WTC11 (cell line): ENCODE measurements at regions not wholly inside any gene's neighbourhood (a gene's known extent, or its start where the extent isn't known, plus 50 kb on each side); places are given as distances from the start of the nearest gene placed in this dataset.
A peak's percentile ranks its signal among the peaks of the same experiment; 100 is the strongest.

Experiments
- ATAC-seq: fragments of 200-7000 bp; cut with Tn5 transposase; 2 replicates; pipeline ENCODE4 v1.10.0; 2021; ENCODE audit warnings: mild to moderate bottlenecking, moderate library complexity
- CTCF ChIA-PET: fragments of 300-600 bp; sonication (Branson Sonifier 250); formaldehyde crosslinking; loops from one replicate; lab custom pipeline; 2021; ENCODE audit warnings: antibody characterized with exemption; lab: Charles Lee
- POLR2A ChIA-PET: fragments of 350-600 bp; sonication (Branson Sonifier 250); formaldehyde crosslinking; loops from one replicate; lab custom pipeline; 2021; ENCODE audit warnings: antibody characterized with exemption; lab: Charles Lee
- DNase-seq: peaks from one replicate; pipeline ENCODE4 v3.0.0; 2021; ENCODE audit warnings: low spot score
- H3K27ac Mint-ChIP-seq: 2 replicates; pipeline ENCODE4 v1.8.0; 2021; ENCODE audit warnings: mixed read lengths
- H3K27me3 Mint-ChIP-seq: 2 replicates; pipeline ENCODE4 v1.8.0; 2021; ENCODE audit warnings: low read depth, mild to moderate bottlenecking, moderate library complexity, mixed read lengths
- H3K36me3 Mint-ChIP-seq: 2 replicates; pipeline ENCODE4 v1.8.0; 2021; ENCODE audit warnings: mixed read lengths
- H3K4me1 Mint-ChIP-seq: 2 replicates; pipeline ENCODE4 v1.8.0; 2022; ENCODE audit warnings: mixed read lengths
- H3K4me3 Mint-ChIP-seq: 2 replicates; pipeline ENCODE4 v1.8.0; 2021; ENCODE audit warnings: mild to moderate bottlenecking, moderate library complexity, mixed read lengths
- H3K9me3 Mint-ChIP-seq: 2 replicates; pipeline ENCODE4 v1.8.0; 2021; ENCODE audit warnings: mixed read lengths
- ARID4B ChIP-seq: sonication (generic); formaldehyde crosslinking; IDR thresholded peaks from 2 replicates; pipeline ENCODE4 v1.8.0; 2023; ENCODE audit warnings: missing genetic modification reagents, mild to moderate bottlenecking, borderline replicate concordance
- ATF1 ChIP-seq: sonication (generic); formaldehyde crosslinking; IDR thresholded peaks from 2 replicates; pipeline ENCODE4 v1.8.1; 2023; ENCODE audit warnings: mild to moderate bottlenecking, moderate library complexity, missing genetic modification reagents
- ATF3 ChIP-seq: sonication (generic); formaldehyde crosslinking; conservative IDR thresholded peaks from 2 replicates; pipeline ENCODE4 v1.8.1; 2022; ENCODE audit warnings: mild to moderate bottlenecking, missing genetic modification reagents
- CTCF ChIP-seq: fragments of 200-600 bp; IDR thresholded peaks from 2 replicates; pipeline ENCODE4 v1.8.0; 2022; ENCODE audit warnings: antibody characterized with exemption
- E2F4 ChIP-seq: sonication (generic); formaldehyde crosslinking; IDR thresholded peaks from 2 replicates; pipeline ENCODE4 v1.8.1; 2022; ENCODE audit warnings: low read depth, mild to moderate bottlenecking, moderate library complexity, missing genetic modification reagents, borderline replicate concordance
- E2F5 ChIP-seq: sonication (generic); formaldehyde crosslinking; IDR thresholded peaks from 2 replicates; pipeline ENCODE4 v1.8.1; 2022; ENCODE audit warnings: mild to moderate bottlenecking, moderate library complexity, missing genetic modification reagents
- ELF4 ChIP-seq: sonication (generic); formaldehyde crosslinking; IDR thresholded peaks from 2 replicates; pipeline ENCODE4 v1.8.1; 2022; ENCODE audit warnings: low read depth, mild to moderate bottlenecking, moderate library complexity, missing genetic modification reagents
- ESRRA ChIP-seq: sonication (generic); formaldehyde crosslinking; IDR thresholded peaks from 2 replicates; pipeline ENCODE4 v1.8.1; 2022; ENCODE audit warnings: mild to moderate bottlenecking, missing genetic modification reagents, borderline replicate concordance
- ETV6 ChIP-seq: sonication (generic); formaldehyde crosslinking; IDR thresholded peaks from 2 replicates; pipeline ENCODE4 v1.8.1; 2022; ENCODE audit warnings: mild to moderate bottlenecking, missing genetic modification reagents
- FOXP4 ChIP-seq: sonication (generic); formaldehyde crosslinking; IDR thresholded peaks from 2 replicates; pipeline ENCODE4 v1.8.0; 2022; ENCODE audit warnings: mild to moderate bottlenecking, missing genetic modification reagents
- GRHL2 ChIP-seq: fragments of 250-450 bp; sonication (Bioruptor Pico); IDR thresholded peaks from 2 replicates; pipeline ENCODE4 v1.8.0; 2022; ENCODE audit warnings: mild to moderate bottlenecking, moderate library complexity; ENCODE audit not compliant: insufficient replicate concordance, severe bottlenecking
- IRF1 ChIP-seq: sonication (generic); formaldehyde crosslinking; IDR thresholded peaks from 2 replicates; pipeline ENCODE4 v1.8.0; 2023; ENCODE audit warnings: missing genetic modification reagents
- IRF2 ChIP-seq: sonication (generic); formaldehyde crosslinking; IDR thresholded peaks from 2 replicates; pipeline ENCODE4 v1.8.0; 2022; ENCODE audit warnings: low read depth, missing genetic modification reagents, borderline replicate concordance
- MXD4 ChIP-seq: fragments of 250-450 bp; sonication (Bioruptor Pico); IDR thresholded peaks from 2 replicates; pipeline ENCODE4 v1.8.0; 2021; ENCODE audit warnings: mild to moderate bottlenecking, moderate library complexity, borderline replicate concordance
- NFATC4 ChIP-seq: fragments of 250-450 bp; sonication (Bioruptor Pico); IDR thresholded peaks from 2 replicates; pipeline ENCODE4 v1.9.0; 2021; ENCODE audit warnings: mild to moderate bottlenecking
- NFE2L1 ChIP-seq: sonication (generic); formaldehyde crosslinking; IDR thresholded peaks from 2 replicates; pipeline ENCODE4 v1.8.1; 2023; ENCODE audit warnings: missing genetic modification reagents
- NR1H2 ChIP-seq: sonication (generic); formaldehyde crosslinking; IDR thresholded peaks from 2 replicates; pipeline ENCODE4 v1.9.0; 2021; ENCODE audit warnings: mild to moderate bottlenecking, moderate library complexity, missing genetic modification reagents
- SOX15 ChIP-seq: fragments of 250-450 bp; sonication (Bioruptor Pico); IDR thresholded peaks from 2 replicates; pipeline ENCODE4 v1.9.0; 2021; ENCODE audit warnings: mild to moderate bottlenecking
- TCF7 ChIP-seq: sonication (generic); formaldehyde crosslinking; IDR thresholded peaks from 2 replicates; pipeline ENCODE4 v1.8.0; 2022; ENCODE audit warnings: mild to moderate bottlenecking, low read depth, missing genetic modification reagents, moderate library complexity
- TEAD1 ChIP-seq: sonication (generic); formaldehyde crosslinking; IDR thresholded peaks from 2 replicates; pipeline ENCODE4 v1.8.0; 2022; ENCODE audit warnings: mild to moderate bottlenecking, missing genetic modification reagents
- ZNF232 ChIP-seq: sonication (generic); formaldehyde crosslinking; IDR thresholded peaks from 2 replicates; pipeline ENCODE4 v1.8.0; 2022; ENCODE audit warnings: mild to moderate bottlenecking, missing genetic modification reagents
- ZNF317 ChIP-seq: sonication (generic); formaldehyde crosslinking; IDR thresholded peaks from 2 replicates; pipeline ENCODE4 v1.8.1; 2023; ENCODE audit warnings: low read depth, mild to moderate bottlenecking, moderate library complexity, missing genetic modification reagents, borderline replicate concordance
- ZNF423 ChIP-seq: fragments of 250-450 bp; sonication (Bioruptor Pico); IDR thresholded peaks from 2 replicates; pipeline ENCODE4 v2.1.2; 2022; ENCODE audit warnings: mild to moderate bottlenecking, moderate library complexity

- POLR2A ChIA-PET, result no interaction called here
- Mint-ChIP-seq H3K4me3 (no peak overlapping the region), H3K4me1 (peaks cover 21% of the 10 kb centered on the region), H3K27ac (no peak overlapping the region), H3K27me3 (peaks cover 3% of the 10 kb centered on the region; the same call in 1 of the 2 replicates), H3K9me3 (0 out of 2 replicates have a peak, but pooled peaks cover 3% of the 10 kb centered on the region), H3K36me3 (peaks cover 4% of the 10 kb centered on the region; the same call in 1 of the 2 replicates)
- ATAC-seq (no peak), DNase-seq (no peak)
- CTCF ChIA-PET, result interaction anchor here (1.1 kb wide), 2 partner anchors 18 to 119 kb away, joined by 4 to 6 read pairs; no protein-coding TSS in a partner anchor
- TF ChIP-seq NFE2L1 (CRISPR knock-in tag), result no peak
- TF ChIP-seq E2F5 (CRISPR knock-in tag), result no peak
- TF ChIP-seq ATF3 (CRISPR knock-in tag), result no peak
- TF ChIP-seq MXD4 (CRISPR knock-in tag), result no peak
- TF ChIP-seq NFATC4 (CRISPR knock-in tag), result no peak
- TF ChIP-seq ELF4 (CRISPR knock-in tag), result no peak
- no peak for TF ChIP-seq ZNF423
- no peak for TF ChIP-seq TEAD1
- no peak for TF ChIP-seq IRF2 (CRISPR knock-in tag)
- TF ChIP-seq CTCF, result no peak
- no peak for TF ChIP-seq ZNF232 (CRISPR knock-in tag)
- TF ChIP-seq ATF1 (CRISPR knock-in tag), result no peak
These were observed 113.3 kb downstream of the ADRB2 start for GRCh38 chr5:148939676-148940075.

GRCh38 chr5:148941810-148942209 is 115.4 kb downstream of the ADRB2 start:
- Mint-ChIP-seq H3K4me1 (peaks cover 21% of the 10 kb centered on the region), H3K27ac (no peak overlapping the region), H3K9me3 (0 out of 2 replicates have a peak, but pooled peaks cover 3% of the 10 kb centered on the region), H3K36me3 (peaks cover 6% of the 10 kb centered on the region; the same call in 1 of the 2 replicates), H3K27me3 (peaks cover 3% of the 10 kb centered on the region; the same call in 1 of the 2 replicates), H3K4me3 (peak overlapping the region; percentile 30; the same call in 1 of the 2 replicates)
- ATAC-seq (no peak), DNase-seq (no peak)
- ChIA-PET CTCF (interaction anchor here (0.6 to 0.7 kb wide), 2 partner anchors 16 to 824 kb away, joined by 3 to 4 read pairs; no protein-coding TSS in a partner anchor), POLR2A (no interaction called here)
- TF ChIP-seq NFE2L1 (CRISPR knock-in tag), result no peak
- TF ChIP-seq GRHL2 (CRISPR knock-in tag), result no peak
- TF ChIP-seq ETV6 (CRISPR knock-in tag), result no peak
- no peak for TF ChIP-seq FOXP4
- TF ChIP-seq ATF3 (CRISPR knock-in tag), result no peak
- TF ChIP-seq SOX15 (CRISPR knock-in tag), result no peak
- TF ChIP-seq ZNF317 (CRISPR knock-in tag), result no peak
- no peak for TF ChIP-seq IRF1 (CRISPR knock-in tag)
- no peak for TF ChIP-seq TCF7 (CRISPR knock-in tag)
- no peak for TF ChIP-seq E2F4
- TF ChIP-seq ARID4B (CRISPR knock-in tag), result no peak
- TF ChIP-seq NFATC4 (CRISPR knock-in tag), result no peak
- no peak for TF ChIP-seq ESRRA (CRISPR knock-in tag)
- TF ChIP-seq NR1H2 (CRISPR knock-in tag), result no peak
